Esophagus squamous epithelium (tissue), 4 donors: ENCODE measurements at regions not wholly inside any gene's neighbourhood (a gene's known extent, or its start where the extent isn't known, plus 50 kb on each side); places are given as distances from the start of the nearest gene placed in this dataset.

ENCODE experiments used
- POLR2A ChIP-seq, 4 donors: fragments of 450-650 bp; IDR thresholded peaks; one replicate each; pipeline ENCODE4 v1.6.1; 2017; ENCODE audit warnings: antibody characterized with exemption in 4 of 4, mild to moderate bottlenecking in 4 of 4, moderate library complexity in 3 of 4
- TF ChIP-seq, protein P1 (sequence below), 6 experiments: fragments of 450-650 bp in 4 of 6; fragments of 200-600 bp in 2 of 6; sonication (generic) in 2 of 6; IDR thresholded peaks; one replicate each; pipeline ENCODE4 v1.5.1; 2016 to 2019; ENCODE audit warnings: antibody characterized with exemption in 6 of 6, mild to moderate bottlenecking in 4 of 6, moderate library complexity in 4 of 6

- TF ChIP-seq, protein P1, sequence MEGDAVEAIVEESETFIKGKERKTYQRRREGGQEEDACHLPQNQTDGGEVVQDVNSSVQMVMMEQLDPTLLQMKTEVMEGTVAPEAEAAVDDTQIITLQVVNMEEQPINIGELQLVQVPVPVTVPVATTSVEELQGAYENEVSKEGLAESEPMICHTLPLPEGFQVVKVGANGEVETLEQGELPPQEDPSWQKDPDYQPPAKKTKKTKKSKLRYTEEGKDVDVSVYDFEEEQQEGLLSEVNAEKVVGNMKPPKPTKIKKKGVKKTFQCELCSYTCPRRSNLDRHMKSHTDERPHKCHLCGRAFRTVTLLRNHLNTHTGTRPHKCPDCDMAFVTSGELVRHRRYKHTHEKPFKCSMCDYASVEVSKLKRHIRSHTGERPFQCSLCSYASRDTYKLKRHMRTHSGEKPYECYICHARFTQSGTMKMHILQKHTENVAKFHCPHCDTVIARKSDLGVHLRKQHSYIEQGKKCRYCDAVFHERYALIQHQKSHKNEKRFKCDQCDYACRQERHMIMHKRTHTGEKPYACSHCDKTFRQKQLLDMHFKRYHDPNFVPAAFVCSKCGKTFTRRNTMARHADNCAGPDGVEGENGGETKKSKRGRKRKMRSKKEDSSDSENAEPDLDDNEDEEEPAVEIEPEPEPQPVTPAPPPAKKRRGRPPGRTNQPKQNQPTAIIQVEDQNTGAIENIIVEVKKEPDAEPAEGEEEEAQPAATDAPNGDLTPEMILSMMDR (IDR thresholded peaks at IDR 0.05) = no peak
- no peak for TF ChIP-seq POLR2A (IDR thresholded peaks at IDR 0.05)
These were observed 71.3 kb downstream of the DHRS2 start for GRCh38 chr14:23707415-23707814.
